ENCODE measurements at regions not wholly inside any gene's neighbourhood (a gene's known extent, or its start where the extent isn't known, plus 50 kb on each side); places are given as distances from the start of the nearest gene placed in this dataset.

DNA sequence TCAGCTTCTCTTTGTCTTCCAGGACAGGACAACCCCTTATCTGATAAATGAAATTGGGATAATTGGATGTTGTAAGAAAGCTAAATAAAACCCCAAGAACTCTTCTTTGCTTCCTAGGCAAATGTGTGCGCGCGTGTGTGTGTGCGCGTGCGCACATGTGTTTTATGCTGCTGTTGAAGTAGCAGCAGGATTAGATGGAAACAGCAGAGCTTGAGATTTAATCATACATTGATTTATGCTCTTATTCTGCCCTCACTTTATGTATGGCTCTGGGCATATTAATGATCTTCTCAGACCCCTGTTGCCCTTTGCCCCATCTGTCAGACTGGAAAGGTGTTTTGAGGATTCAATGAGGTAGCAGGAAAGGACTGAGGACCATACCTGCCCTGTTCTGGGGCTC lies 324.0 kb upstream of the MAP3K7 start:
- no peaks in the 10 kb centered on the region for H3K9me3 ChIP-seq
- intact Hi-C loops (cut with DNase I), result no loop called here
- DNase-seq (no peak), ATAC-seq (no peak)
- H3K27me3 ChIP-seq, result no peaks in the 10 kb centered on the region
- H3K36me3 ChIP-seq, result no peaks in the 10 kb centered on the region
- H3K4me3 ChIP-seq, result no peak overlapping the region
- H3K27ac ChIP-seq, result no peak overlapping the region
- TF ChIP-seq CTCF (IDR thresholded peaks at IDR 0.05), result no peak
- no peaks in the 10 kb centered on the region for H3K4me1 ChIP-seq

- no peak for TF ChIP-seq CTCF (IDR thresholded peaks at IDR 0.05)
- Histone ChIP-seq H3K36me3 (no peaks in the 10 kb centered on the region), H3K4me3 (no peak overlapping the region), H3K4me1 (no peaks in the 10 kb centered on the region), H3K27ac (no peak overlapping the region), H3K27me3 (no peaks in the 10 kb centered on the region), H3K9me3 (no peaks in the 10 kb centered on the region)
- no peak for DNase-seq
- intact Hi-C loops (cut with DNase I), result no loop called here
- no peak for ATAC-seq
These were observed 321.2 kb upstream of the MAP3K7 start for GRCh38 chr6:90907931-90908655.

DNA sequence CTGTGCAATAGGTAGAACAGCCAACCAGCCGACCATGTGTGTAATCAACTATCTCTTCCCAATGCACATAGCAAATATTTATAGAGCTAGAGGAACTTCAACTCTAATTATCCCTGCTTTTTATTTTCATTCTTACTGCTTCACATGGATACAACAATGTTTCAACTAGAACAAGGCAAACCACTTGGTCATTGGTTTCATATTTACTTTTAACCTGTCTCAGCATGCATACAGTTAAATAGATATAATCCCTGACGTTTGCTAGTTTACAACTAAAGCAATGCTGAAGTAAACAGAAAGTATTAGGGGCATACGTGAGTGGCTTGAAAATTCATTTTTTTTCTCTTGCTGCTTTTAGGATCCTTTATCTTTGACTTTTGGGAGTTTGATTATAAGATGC lies 318.5 kb upstream of the MAP3K7 start:
- ATAC-seq, result no peak
- H3K27me3 ChIP-seq, result no peaks in the 10 kb centered on the region
- no peak overlapping the region for H3K27ac ChIP-seq
- intact Hi-C loops (cut with DNase I), result no loop called here
- no peak overlapping the region for H3K4me3 ChIP-seq
- H3K9me3 ChIP-seq, result no peaks in the 10 kb centered on the region
- no peak for DNase-seq
- H3K4me1 ChIP-seq, result no peaks in the 10 kb centered on the region
- H3K36me3 ChIP-seq, result no peaks in the 10 kb centered on the region
- no peak for TF ChIP-seq CTCF (IDR thresholded peaks at IDR 0.05)

GRCh38 chr6:90900034-90900433 lies 313.2 kb upstream of the MAP3K7 start:
- Histone ChIP-seq H3K36me3 (no peaks in the 10 kb centered on the region), H3K27me3 (no peaks in the 10 kb centered on the region), H3K4me3 (no peak overlapping the region), H3K4me1 (no peaks in the 10 kb centered on the region), H3K9me3 (no peaks in the 10 kb centered on the region), H3K27ac (no peak overlapping the region)
- TF ChIP-seq CTCF (IDR thresholded peaks at IDR 0.05), result no peak
- no peak for DNase-seq
- intact Hi-C loops (cut with DNase I), result no loop called here
- ATAC-seq, result peak; percentile 81

DNA sequence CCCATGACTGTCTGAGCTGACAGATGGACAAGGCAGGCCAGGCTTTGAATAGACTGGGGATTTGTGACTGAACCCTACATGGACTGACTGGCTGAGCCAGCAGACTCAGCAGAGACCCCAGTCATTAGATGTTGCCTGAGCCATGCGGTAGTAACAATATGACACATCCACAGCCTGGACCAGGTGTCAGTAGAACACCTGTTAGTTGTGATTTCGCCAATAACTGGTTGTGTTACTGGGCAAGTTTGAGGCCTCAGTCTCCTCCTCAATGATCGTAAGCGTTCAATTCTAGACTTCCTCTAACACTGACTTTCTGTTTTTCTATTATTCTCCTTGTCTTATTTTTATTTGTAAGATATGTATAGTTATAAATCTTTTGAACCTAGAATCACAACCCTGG lies 311.9 kb upstream of the MAP3K7 start:
- Histone ChIP-seq H3K27ac (no peak overlapping the region), H3K36me3 (no peaks in the 10 kb centered on the region), H3K27me3 (no peaks in the 10 kb centered on the region), H3K4me1 (no peaks in the 10 kb centered on the region), H3K9me3 (no peaks in the 10 kb centered on the region), H3K4me3 (no peak overlapping the region)
- intact Hi-C loops (cut with DNase I), result no loop called here
- ATAC-seq (no peak), DNase-seq (no peak)
- no peak for TF ChIP-seq CTCF (IDR thresholded peaks at IDR 0.05)

- no peaks in the 10 kb centered on the region for H3K9me3 ChIP-seq
- no peaks in the 10 kb centered on the region for H3K4me1 ChIP-seq
- H3K27ac ChIP-seq, result no peak overlapping the region
- H3K4me3 ChIP-seq, result no peak overlapping the region
- intact Hi-C loops (cut with DNase I), result no loop called here
- H3K36me3 ChIP-seq, result no peaks in the 10 kb centered on the region
- TF ChIP-seq CTCF (IDR thresholded peaks at IDR 0.05), result no peak
- ATAC-seq, result no peak
- no peaks in the 10 kb centered on the region for H3K27me3 ChIP-seq
- no peak for DNase-seq
These were observed 309.2 kb upstream of the MAP3K7 start for GRCh38 chr6:90896075-90896547.

Measured in upper lobe of right lung (tissue), 1 donor.